ENCODE measurements at regions not wholly inside any gene's neighbourhood (a gene's known extent, or its start where the extent isn't known, plus 50 kb on each side); places are given as distances from the start of the nearest gene placed in this dataset.

DNA sequence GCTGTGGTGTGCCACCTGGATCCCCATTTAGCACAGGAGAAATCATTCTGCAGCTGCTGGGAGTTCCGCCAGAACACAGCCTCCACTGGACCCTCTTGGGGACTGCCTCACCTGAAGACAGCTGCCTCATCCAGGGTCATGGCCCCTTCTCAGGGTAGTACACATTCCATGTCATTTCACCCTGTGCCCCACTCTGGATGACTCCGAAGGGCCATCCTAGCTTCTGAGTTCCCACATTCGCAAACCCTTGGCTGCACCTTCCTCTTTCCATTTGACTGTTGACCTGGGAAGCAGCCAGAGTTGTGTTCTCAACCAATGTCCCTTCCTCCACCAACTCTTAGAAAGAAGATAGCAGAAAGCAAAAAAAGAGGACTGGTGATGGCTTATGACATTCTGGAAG lies 125.6 kb upstream of the TBX20 start:
- DNase-seq (no peak), ATAC-seq (ENCODE audit: low read depth) (no peak)
- 67% methylated on average over 1 of the region's 3 CpGs; no CpG with 5 or more reads in 1 of the 2 experiments for WGBS, 2 experiments (ENCODE audit: extremely low coverage in 2 of 2, insufficient read length in 1 of 2)
- no peak overlapping the region for H2BK20ac ChIP-seq (ENCODE audit: low read depth, low read length)
- no peak overlapping the region for H3K9ac ChIP-seq (ENCODE audit: low read depth, low read length)
- no peak overlapping the region for H2AFZ ChIP-seq (replicated peaks; ENCODE audit: low read length, poor library complexity)
- H2BK5ac ChIP-seq (ENCODE audit: low read depth, low read length, poor library complexity, severe bottlenecking), result no peak overlapping the region
- H3K23ac ChIP-seq (ENCODE audit: low read depth, low read length), result no peak overlapping the region
- H3K4me2 ChIP-seq (ENCODE audit: low read depth, low read length), result no peak overlapping the region
- no peak overlapping the region for H3K14ac ChIP-seq (replicated peaks; ENCODE audit: low read depth, low read length)
- no peaks in the 10 kb centered on the region for H3K36me3 ChIP-seq (ENCODE audit: control insufficient read depth, insufficient read depth, low read length)
- H4K91ac ChIP-seq (ENCODE audit: insufficient read depth, low read depth, low read length), result no peak overlapping the region
- POLR2A ChIA-PET (ENCODE audit: unreplicated experiment), result no interaction called here
- TF ChIP-seq RFX5 (IDR thresholded peaks at IDR 0.05; ENCODE audit: low read depth, low read length), result no peak
- no peak for TF ChIP-seq RAD21 (IDR thresholded peaks at IDR 0.05; ENCODE audit: low read length)
- TF ChIP-seq MXI1 (IDR thresholded peaks at IDR 0.05; ENCODE audit: borderline replicate concordance, low read depth, low read length), result no peak
- no peak for TF ChIP-seq CHD1 (IDR thresholded peaks at IDR 0.05; ENCODE audit: low read depth, low read length)
- no peak for TF ChIP-seq MAZ (IDR thresholded peaks at IDR 0.05; ENCODE audit: borderline replicate concordance, low read depth, low read length)
- TF ChIP-seq RCOR1 (IDR thresholded peaks at IDR 0.05; ENCODE audit: insufficient replicate concordance, low read length), result no peak
- no peak for TF ChIP-seq BHLHE40 (IDR thresholded peaks at IDR 0.05; ENCODE audit: low read depth, low read length)
- no peak for TF ChIP-seq ELK1 (IDR thresholded peaks at IDR 0.05; ENCODE audit: borderline replicate concordance, low read depth, low read length)
- no peak for TF ChIP-seq SMC3 (IDR thresholded peaks at IDR 0.05; ENCODE audit: low read depth, low read length)
- no peak for TF ChIP-seq NFE2L2 (IDR thresholded peaks at IDR 0.05; ENCODE audit: low read depth, low read length)
- TF ChIP-seq POLR2A (IDR thresholded peaks at IDR 0.05; ENCODE audit: low read depth, low read length), result no peak
- no peak for TF ChIP-seq FOS (IDR thresholded peaks at IDR 0.05; ENCODE audit: low read depth, low read length)
- no peak for TF ChIP-seq USF2 (IDR thresholded peaks at IDR 0.05; ENCODE audit: low read depth, low read length)
- TF ChIP-seq, protein P1, sequence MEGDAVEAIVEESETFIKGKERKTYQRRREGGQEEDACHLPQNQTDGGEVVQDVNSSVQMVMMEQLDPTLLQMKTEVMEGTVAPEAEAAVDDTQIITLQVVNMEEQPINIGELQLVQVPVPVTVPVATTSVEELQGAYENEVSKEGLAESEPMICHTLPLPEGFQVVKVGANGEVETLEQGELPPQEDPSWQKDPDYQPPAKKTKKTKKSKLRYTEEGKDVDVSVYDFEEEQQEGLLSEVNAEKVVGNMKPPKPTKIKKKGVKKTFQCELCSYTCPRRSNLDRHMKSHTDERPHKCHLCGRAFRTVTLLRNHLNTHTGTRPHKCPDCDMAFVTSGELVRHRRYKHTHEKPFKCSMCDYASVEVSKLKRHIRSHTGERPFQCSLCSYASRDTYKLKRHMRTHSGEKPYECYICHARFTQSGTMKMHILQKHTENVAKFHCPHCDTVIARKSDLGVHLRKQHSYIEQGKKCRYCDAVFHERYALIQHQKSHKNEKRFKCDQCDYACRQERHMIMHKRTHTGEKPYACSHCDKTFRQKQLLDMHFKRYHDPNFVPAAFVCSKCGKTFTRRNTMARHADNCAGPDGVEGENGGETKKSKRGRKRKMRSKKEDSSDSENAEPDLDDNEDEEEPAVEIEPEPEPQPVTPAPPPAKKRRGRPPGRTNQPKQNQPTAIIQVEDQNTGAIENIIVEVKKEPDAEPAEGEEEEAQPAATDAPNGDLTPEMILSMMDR (conservative IDR thresholded peaks at IDR 0.05; ENCODE audit: low read depth, low read length), result no peak
- TF ChIP-seq MAFK (IDR thresholded peaks at IDR 0.05; ENCODE audit: low read depth, low read length), result no peak
- TF ChIP-seq CEBPB (IDR thresholded peaks at IDR 0.05; ENCODE audit: low read depth, low read length), result no peak
- in situ Hi-C loops (cut with MboI; ENCODE audit: low sequenced_read_pairs), result no loop called here
- no peak overlapping the region for H3K27ac ChIP-seq (ENCODE audit: insufficient read depth, low read length)
- CTCF ChIA-PET, result no interaction called here
- no peak overlapping the region for H2BK120ac ChIP-seq (ENCODE audit: low read depth, low read length)
- no peak overlapping the region for H2AK9ac ChIP-seq (replicated peaks; ENCODE audit: low read depth, low read length, poor library complexity)
- H3K4ac ChIP-seq (ENCODE audit: low read depth, low read length), result no peak overlapping the region
- H2BK15ac ChIP-seq (ENCODE audit: low read depth, low read length), result no peak overlapping the region
- H4K20me1 ChIP-seq (ENCODE audit: insufficient read depth, low read length), result no peaks in the 10 kb centered on the region
- no peak overlapping the region for H4K8ac ChIP-seq (ENCODE audit: low read depth in 2 of 2, low read length in 2 of 2)
- no peak overlapping the region for H4K5ac ChIP-seq (ENCODE audit: low read depth, low read length)
- H3K27me3 ChIP-seq (ENCODE audit: control insufficient read depth, insufficient read depth, low read length), result no peaks in the 10 kb centered on the region
- H3K18ac ChIP-seq (ENCODE audit: low read depth, low read length), result no peak overlapping the region
- no TSS peak for BruUV-seq (replicated peaks)
- H3K4me3 ChIP-seq (ENCODE audit: insufficient read depth, low read depth, low read length), result no peak overlapping the region
- H3K4me1 ChIP-seq (ENCODE audit: control insufficient read depth, insufficient read depth, low read length), result no peaks in the 10 kb centered on the region
- no peaks in the 10 kb centered on the region for H3K79me1 ChIP-seq (ENCODE audit: low read depth in 1 of 2, low read length in 2 of 2)
- H3K9me3 ChIP-seq (ENCODE audit: control insufficient read depth, insufficient read depth, low read length), result no peaks in the 10 kb centered on the region
- no peak overlapping the region for H2AK5ac ChIP-seq (ENCODE audit: low read depth, low read length)
- no peaks in the 10 kb centered on the region for H3K9me1 ChIP-seq (ENCODE audit: insufficient read depth, low read length)
- dilution Hi-C loops (cut with HindIII; ENCODE audit: low sequenced_read_pairs, unreplicated experiment), result no loop called here
- intact Hi-C loops (cut with micrococcal nuclease), result no loop called here
- H3K56ac ChIP-seq (ENCODE audit: extremely low read depth, insufficient read depth, low read length), result no peak overlapping the region

Measured in IMR-90 (cell line).